22Rv1 (cell line): ENCODE measurements at regions not wholly inside any gene's neighbourhood (a gene's known extent, or its start where the extent isn't known, plus 50 kb on each side); places are given as distances from the start of the nearest gene placed in this dataset.

Experiments used
- CTCF ChIP-seq: fragments of 450-650 bp; IDR thresholded peaks from 2 replicates; pipeline ENCODE4 v1.5.1; 2017; ENCODE audit warnings: mild to moderate bottlenecking
- ZFX ChIP-seq: fragments of 450-650 bp; IDR thresholded peaks from 2 replicates; pipeline ENCODE4 v1.6.1; 2017; ENCODE audit warnings: antibody characterized with exemption, borderline replicate concordance

GRCh38 chr16:49061137-49061714, 220.4 kb downstream of the CBLN1 start:
- no peak for TF ChIP-seq CTCF
- no peak for TF ChIP-seq ZFX
